ENCODE measurements at regions not wholly inside any gene's neighbourhood (a gene's known extent, or its start where the extent isn't known, plus 50 kb on each side); places are given as distances from the start of the nearest gene placed in this dataset.

DNA sequence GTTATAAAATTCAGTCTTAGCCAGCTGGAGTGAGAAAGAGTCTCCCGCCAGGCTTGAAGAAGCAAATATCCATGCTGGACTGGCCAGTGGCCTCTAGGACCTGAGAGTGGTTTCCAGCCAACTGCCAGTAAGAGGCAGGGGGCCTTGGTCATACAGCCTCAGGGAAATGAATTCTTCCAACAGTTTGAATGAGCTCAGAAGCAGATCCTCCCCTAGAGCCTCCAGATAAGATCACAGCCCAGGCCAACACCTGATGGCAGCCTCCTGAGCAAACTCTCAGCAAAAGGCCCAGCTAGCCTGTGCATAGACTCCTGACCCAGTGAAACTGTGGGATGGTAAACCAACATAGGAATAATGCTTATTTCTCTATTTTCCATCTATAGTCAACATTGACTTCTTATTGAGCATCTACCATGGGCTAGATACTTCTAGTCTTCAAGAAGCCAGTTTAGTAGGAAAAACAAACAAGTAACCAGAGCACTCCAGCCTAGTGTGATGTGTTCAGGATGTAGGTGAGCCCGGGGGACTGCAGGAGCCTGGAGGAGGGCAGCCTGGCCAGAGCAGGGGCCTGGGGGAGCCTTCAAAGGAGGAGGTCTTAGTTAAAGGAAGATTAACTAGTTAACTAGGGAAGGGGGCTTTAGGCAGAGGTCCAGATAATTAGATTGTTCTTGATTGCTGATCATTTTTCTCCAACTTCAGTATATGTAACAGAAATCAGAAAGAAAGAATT is 115.4 kb upstream of the ADO start:
- H3K4me3 ChIP-seq (ENCODE audit: low read depth, low read length): no peak overlapping the region
- TF ChIP-seq, protein P1, sequence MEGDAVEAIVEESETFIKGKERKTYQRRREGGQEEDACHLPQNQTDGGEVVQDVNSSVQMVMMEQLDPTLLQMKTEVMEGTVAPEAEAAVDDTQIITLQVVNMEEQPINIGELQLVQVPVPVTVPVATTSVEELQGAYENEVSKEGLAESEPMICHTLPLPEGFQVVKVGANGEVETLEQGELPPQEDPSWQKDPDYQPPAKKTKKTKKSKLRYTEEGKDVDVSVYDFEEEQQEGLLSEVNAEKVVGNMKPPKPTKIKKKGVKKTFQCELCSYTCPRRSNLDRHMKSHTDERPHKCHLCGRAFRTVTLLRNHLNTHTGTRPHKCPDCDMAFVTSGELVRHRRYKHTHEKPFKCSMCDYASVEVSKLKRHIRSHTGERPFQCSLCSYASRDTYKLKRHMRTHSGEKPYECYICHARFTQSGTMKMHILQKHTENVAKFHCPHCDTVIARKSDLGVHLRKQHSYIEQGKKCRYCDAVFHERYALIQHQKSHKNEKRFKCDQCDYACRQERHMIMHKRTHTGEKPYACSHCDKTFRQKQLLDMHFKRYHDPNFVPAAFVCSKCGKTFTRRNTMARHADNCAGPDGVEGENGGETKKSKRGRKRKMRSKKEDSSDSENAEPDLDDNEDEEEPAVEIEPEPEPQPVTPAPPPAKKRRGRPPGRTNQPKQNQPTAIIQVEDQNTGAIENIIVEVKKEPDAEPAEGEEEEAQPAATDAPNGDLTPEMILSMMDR (IDR thresholded peaks at IDR 0.05; ENCODE audit: insufficient read depth, low read depth, low read length): no peak
- DNase-seq (ENCODE audit: low read depth): no peak

DNA sequence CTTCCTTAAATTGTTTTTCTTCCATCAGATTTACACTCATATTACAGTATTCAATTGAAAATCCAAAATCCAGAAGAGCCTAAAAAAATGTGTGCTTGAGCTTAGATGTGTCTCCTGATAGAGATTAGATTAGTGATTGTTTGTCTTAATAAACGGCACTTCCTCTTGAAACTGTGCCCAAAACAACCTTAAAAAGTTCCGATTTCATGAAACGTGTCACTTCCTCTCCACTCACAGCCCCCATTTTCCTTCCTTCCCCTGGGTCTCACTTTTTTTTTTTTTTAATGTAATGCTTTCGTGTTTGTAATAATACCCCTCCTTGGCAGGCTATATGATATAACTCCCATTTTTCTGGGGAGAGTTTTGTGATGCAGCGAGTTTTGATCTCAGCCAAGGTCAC is 114.8 kb upstream of the ADO start:
- DNase-seq (ENCODE audit: low read depth): no peak
- TF ChIP-seq, protein P1 (IDR thresholded peaks at IDR 0.05; ENCODE audit: insufficient read depth, low read depth, low read length): no peak
- no peak overlapping the region for H3K4me3 ChIP-seq (ENCODE audit: low read depth, low read length)

DNA sequence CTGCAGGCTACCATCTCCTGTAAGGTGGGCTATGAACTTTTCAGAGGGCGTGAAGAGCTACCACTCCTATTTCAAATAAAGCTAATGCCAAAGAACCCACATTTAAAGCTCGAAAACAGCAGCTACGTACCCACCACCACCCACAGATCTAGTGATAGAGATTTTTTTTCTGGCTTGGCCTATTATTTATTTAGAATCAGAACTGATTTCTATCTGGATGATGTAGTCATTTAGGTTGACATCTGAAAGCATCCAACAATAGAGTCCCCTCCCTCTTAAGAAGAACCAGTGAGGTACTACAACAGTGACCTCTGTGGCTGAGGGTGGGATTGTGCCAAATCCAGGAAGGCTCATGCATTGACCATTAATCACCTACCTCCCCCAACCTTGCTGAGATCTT is 113.8 kb upstream of the ADO start:
- H3K4me3 ChIP-seq (ENCODE audit: low read depth, low read length): no peak overlapping the region
- TF ChIP-seq, protein P1 (IDR thresholded peaks at IDR 0.05; ENCODE audit: insufficient read depth, low read depth, low read length): no peak
- no peak for DNase-seq (ENCODE audit: low read depth)

DNA sequence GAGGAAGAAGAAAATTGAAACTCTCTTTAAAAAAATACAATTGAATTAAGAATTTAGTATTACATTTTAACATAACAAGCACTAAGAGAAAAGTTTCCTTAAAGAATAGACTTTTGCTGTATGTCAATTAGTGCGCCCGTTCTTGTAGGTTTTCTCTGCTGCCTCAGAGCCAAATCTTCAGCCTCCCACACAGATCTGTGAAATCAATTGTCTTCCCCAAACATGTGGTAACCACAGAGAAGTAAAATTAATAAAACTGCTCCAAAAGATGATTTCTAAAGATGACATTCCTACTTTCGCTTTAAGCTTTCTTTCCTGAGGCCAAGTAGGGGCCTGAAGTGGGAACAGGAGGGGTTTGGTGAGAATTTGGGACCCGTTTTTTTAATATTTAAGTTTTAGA is 113.2 kb upstream of the ADO start:
- TF ChIP-seq, protein P1 (IDR thresholded peaks at IDR 0.05; ENCODE audit: insufficient read depth, low read depth, low read length): no peak
- no peak for DNase-seq (ENCODE audit: low read depth)
- H3K4me3 ChIP-seq (ENCODE audit: low read depth, low read length): no peak overlapping the region

DNA sequence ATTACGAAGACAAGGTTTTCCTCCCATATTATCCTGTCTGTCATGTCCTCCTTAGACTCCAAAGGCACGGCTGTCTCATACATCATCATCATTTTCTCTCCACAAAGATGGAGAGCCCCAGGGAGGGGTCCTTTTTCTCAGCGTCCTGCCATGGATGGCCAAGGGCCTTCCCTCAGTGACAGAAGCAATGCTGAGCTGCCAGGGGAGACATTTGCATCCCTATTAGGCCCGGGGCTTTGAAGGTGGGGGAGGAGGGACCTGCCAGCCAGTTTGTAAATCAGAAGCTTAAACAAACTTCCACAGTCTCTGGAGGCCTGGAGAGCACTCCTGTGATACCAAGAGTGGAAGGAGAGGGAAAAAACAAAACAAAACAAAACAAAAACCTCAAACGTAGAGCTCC is 112.4 kb upstream of the ADO start:
- no peak overlapping the region for H3K4me3 ChIP-seq (ENCODE audit: low read depth, low read length)
- TF ChIP-seq, protein P1 (IDR thresholded peaks at IDR 0.05; ENCODE audit: insufficient read depth, low read depth, low read length): no peak
- DNase-seq (ENCODE audit: low read depth): no peak

DNA sequence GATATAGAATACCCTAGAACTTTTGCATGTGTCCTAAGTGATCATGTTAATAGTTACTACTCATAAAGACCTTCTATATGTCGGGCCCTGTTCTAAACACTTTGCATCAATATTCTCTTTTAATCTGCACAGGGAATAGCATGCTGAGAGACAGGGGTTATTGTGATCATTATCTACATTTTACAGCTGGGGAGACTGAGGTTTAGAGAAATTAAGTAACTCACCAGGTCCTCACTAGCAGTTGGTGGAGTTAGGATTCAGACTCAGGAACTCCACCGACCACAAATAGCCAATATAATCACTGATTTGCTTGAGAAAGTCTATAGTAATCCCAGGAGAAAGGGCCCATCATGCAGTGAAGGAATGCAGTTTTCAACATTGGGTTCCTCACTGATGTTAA is 111.2 kb upstream of the ADO start:
- DNase-seq (ENCODE audit: low read depth): no peak
- TF ChIP-seq, protein P1 (IDR thresholded peaks at IDR 0.05; ENCODE audit: insufficient read depth, low read depth, low read length): no peak
- no peak overlapping the region for H3K4me3 ChIP-seq (ENCODE audit: low read depth, low read length)

Measured in fibroblast of villous mesenchyme (primary cell).